ENCODE measurements at regions not wholly inside any gene's neighbourhood (a gene's known extent, or its start where the extent isn't known, plus 50 kb on each side); places are given as distances from the start of the nearest gene placed in this dataset.

GRCh38 chr2:15705310-15705709 is 113.6 kb downstream of the DDX1 start:
- TF ChIP-seq, protein P1, sequence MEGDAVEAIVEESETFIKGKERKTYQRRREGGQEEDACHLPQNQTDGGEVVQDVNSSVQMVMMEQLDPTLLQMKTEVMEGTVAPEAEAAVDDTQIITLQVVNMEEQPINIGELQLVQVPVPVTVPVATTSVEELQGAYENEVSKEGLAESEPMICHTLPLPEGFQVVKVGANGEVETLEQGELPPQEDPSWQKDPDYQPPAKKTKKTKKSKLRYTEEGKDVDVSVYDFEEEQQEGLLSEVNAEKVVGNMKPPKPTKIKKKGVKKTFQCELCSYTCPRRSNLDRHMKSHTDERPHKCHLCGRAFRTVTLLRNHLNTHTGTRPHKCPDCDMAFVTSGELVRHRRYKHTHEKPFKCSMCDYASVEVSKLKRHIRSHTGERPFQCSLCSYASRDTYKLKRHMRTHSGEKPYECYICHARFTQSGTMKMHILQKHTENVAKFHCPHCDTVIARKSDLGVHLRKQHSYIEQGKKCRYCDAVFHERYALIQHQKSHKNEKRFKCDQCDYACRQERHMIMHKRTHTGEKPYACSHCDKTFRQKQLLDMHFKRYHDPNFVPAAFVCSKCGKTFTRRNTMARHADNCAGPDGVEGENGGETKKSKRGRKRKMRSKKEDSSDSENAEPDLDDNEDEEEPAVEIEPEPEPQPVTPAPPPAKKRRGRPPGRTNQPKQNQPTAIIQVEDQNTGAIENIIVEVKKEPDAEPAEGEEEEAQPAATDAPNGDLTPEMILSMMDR (IDR thresholded peaks at IDR 0.05; ENCODE audit: poor library complexity, severe bottlenecking), result no peak
- TF ChIP-seq POLR2AphosphoS5 (IDR thresholded peaks at IDR 0.05), result no peak
- no peak for TF ChIP-seq EP300 (conservative IDR thresholded peaks at IDR 0.05; ENCODE audit: poor library complexity, severe bottlenecking)
- no peak for TF ChIP-seq EZH2 (IDR thresholded peaks at IDR 0.05; ENCODE audit: borderline replicate concordance, insufficient read depth, low read length, poor library complexity, severe bottlenecking)
- TF ChIP-seq REST (IDR thresholded peaks at IDR 0.05; ENCODE audit: borderline replicate concordance), result no peak
- no peak for TF ChIP-seq MXI1 (conservative IDR thresholded peaks at IDR 0.05; ENCODE audit: poor library complexity, severe bottlenecking)
- no peak for TF ChIP-seq RAD21 (conservative IDR thresholded peaks at IDR 0.05)
